OCI-LY7 (cell line): ENCODE measurements at regions not wholly inside any gene's neighbourhood (a gene's known extent, or its start where the extent isn't known, plus 50 kb on each side); places are given as distances from the start of the nearest gene placed in this dataset.

Experiments used
- CTCF ChIP-seq: fragments of 200-600 bp; sonication (generic); conservative IDR thresholded peaks from 2 replicates; pipeline ENCODE4 v1.5.1; 2014; ENCODE audit warnings: mild to moderate bottlenecking, antibody characterized with exemption, low read length, moderate library complexity, mixed read lengths
- EZH2phosphoT487 ChIP-seq: fragments of 200-600 bp; sonication (generic); IDR thresholded peaks from 2 replicates; pipeline ENCODE4 v1.6.1; 2018; ENCODE audit warnings: low read depth, borderline replicate concordance, mild to moderate bottlenecking, mixed run types, antibody characterized with exemption, low read length, moderate library complexity, mixed read lengths

DNA sequence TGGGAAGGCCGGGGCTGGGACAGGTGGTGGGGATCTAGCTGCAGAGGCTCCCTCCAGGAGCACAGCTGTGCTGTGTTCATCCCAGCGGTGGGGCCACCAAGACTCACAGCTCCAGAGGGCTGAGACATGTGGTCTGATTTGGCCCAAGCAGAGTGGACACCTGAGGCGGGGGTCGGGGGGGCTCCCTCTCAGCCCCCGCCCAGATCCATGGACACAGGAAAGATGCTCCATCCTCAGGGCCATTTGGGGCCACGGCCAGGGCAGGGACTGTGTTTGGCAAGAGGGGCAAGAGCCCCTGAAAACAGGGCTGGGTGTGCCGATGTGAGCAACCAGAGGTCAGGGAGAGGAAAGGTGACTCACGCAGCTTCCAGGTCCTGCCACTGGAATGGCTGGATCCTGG, 219.4 kb downstream of the BRD1 start:
- TF ChIP-seq EZH2phosphoT487 (no peak), CTCF (no peak)
